OCI-LY7 (cell line): ENCODE measurements at regions not wholly inside any gene's neighbourhood (a gene's known extent, or its start where the extent isn't known, plus 50 kb on each side); places are given as distances from the start of the nearest gene placed in this dataset.

Source experiments
- BruUV-seq: library from RNA; stranded (reverse); fragments of 400-500 nt; replicated peaks from 2 replicates; lab custom pipeline; 2021; lab: Mats Ljungman, UMichigan
- CTCF ChIA-PET: fragments of 300-600 bp; sonication (Branson Sonifier 250); formaldehyde crosslinking; loops from one replicate; lab custom pipeline; 2022; ENCODE audit warnings: antibody characterized with exemption; ENCODE audit not compliant: unreplicated experiment; lab: Charles Lee
- POLR2A ChIA-PET: fragments of 300-600 bp; sonication (Branson Sonifier 250); formaldehyde crosslinking; loops from one replicate; lab custom pipeline; 2022; ENCODE audit warnings: antibody characterized with exemption; lab: Charles Lee
- DNase-seq: peaks from one replicate; pipeline ENCODE4 v3.0.0-alpha.2; 2015; ENCODE audit warnings: low spot score
- H2AFZ ChIP-seq: fragments of 200-600 bp; sonication (generic), shearing (Covaris generic); 2 replicates; pipeline ENCODE4 v1.6.1; 2014; ENCODE audit warnings: mild to moderate bottlenecking, antibody characterized with exemption, low read length, moderate library complexity
- H3K27ac ChIP-seq: fragments of 200-600 bp; sonication (generic); 2 replicates; pipeline ENCODE4 v1.5.1; 2014; ENCODE audit warnings: mixed run types, low read depth, mild to moderate bottlenecking, moderate library complexity, low read length, inconsistent platforms; ENCODE audit not compliant: poor library complexity, severe bottlenecking
- H3K36me3 ChIP-seq: fragments of 200-600 bp; sonication (generic); 2 replicates; pipeline ENCODE4 v1.6.1; 2014; ENCODE audit warnings: mild to moderate bottlenecking, antibody characterized with exemption, low read length, moderate library complexity, mixed read lengths; ENCODE audit not compliant: insufficient read depth
- H3K4me1 ChIP-seq: fragments of 200-600 bp; sonication (generic); 2 replicates; pipeline ENCODE4 v1.5.1; 2014; ENCODE audit warnings: mild to moderate bottlenecking, low read length; ENCODE audit not compliant: insufficient read depth, poor library complexity, severe bottlenecking
- H3K4me2 ChIP-seq: fragments of 200-600 bp; sonication (generic); 2 replicates; pipeline ENCODE4 v1.6.1; 2014; ENCODE audit warnings: mild to moderate bottlenecking, low read length
- H3K4me3 ChIP-seq: fragments of 200-600 bp; sonication (generic); 2 replicates; pipeline ENCODE4 v1.5.1; 2014; ENCODE audit warnings: mild to moderate bottlenecking, low read depth, low read length; ENCODE audit not compliant: poor library complexity, severe bottlenecking
- H3K79me2 ChIP-seq: fragments of 200-600 bp; sonication (generic); 2 replicates; pipeline ENCODE4 v1.6.1; 2016; ENCODE audit warnings: low read depth, mild to moderate bottlenecking, low read length, moderate library complexity, mixed read lengths; ENCODE audit not compliant: insufficient read depth
- H3K9me2 ChIP-seq: fragments of 200-600 bp; sonication (generic); 2 replicates; pipeline ENCODE4 v1.6.1; 2016; ENCODE audit warnings: mild to moderate bottlenecking, low read length, mixed read lengths; ENCODE audit not compliant: insufficient read depth
- H3K9me3 ChIP-seq: fragments of 200-600 bp; sonication (generic); 2 replicates; pipeline ENCODE4 v1.6.1; 2014; ENCODE audit warnings: mild to moderate bottlenecking, mixed run types, low read length, mixed read lengths
- H4K20me1 ChIP-seq: fragments of 200-600 bp; sonication (generic); 2 replicates; pipeline ENCODE4 v1.6.1; 2014; ENCODE audit warnings: mild to moderate bottlenecking, antibody characterized with exemption, low read length, moderate library complexity, mixed read lengths; ENCODE audit not compliant: insufficient read depth
- CTCF ChIP-seq: fragments of 200-600 bp; sonication (generic); conservative IDR thresholded peaks from 2 replicates; pipeline ENCODE4 v1.5.1; 2014; ENCODE audit warnings: mild to moderate bottlenecking, antibody characterized with exemption, low read length, moderate library complexity, mixed read lengths
- EZH2phosphoT487 ChIP-seq: fragments of 200-600 bp; sonication (generic); IDR thresholded peaks from 2 replicates; pipeline ENCODE4 v1.6.1; 2018; ENCODE audit warnings: low read depth, borderline replicate concordance, mild to moderate bottlenecking, mixed run types, antibody characterized with exemption, low read length, moderate library complexity, mixed read lengths
- intact Hi-C: fragments of 100-400 bp; cut with micrococcal nuclease; formaldehyde crosslinking; loops from one replicate; pipeline ENCODE4 v1.10.0; 2022; ENCODE audit not compliant: unreplicated experiment

GRCh38 chr22:48445113-48445827 lies 1382.4 kb downstream of the BRD1 start:
- POLR2A ChIA-PET, result interaction anchor here (0.6 kb wide), 2 partner anchors 85 to 424 kb away, joined by 3 to 4 read pairs; no protein-coding TSS in a partner anchor
- Histone ChIP-seq H3K4me3 (peak overlapping the region; percentile 35), H3K27ac (peak overlapping the region; percentile 55), H3K36me3 (no peaks in the 10 kb centered on the region), H3K4me1 (peaks cover 34% of the 10 kb centered on the region), H4K20me1 (no peaks in the 10 kb centered on the region), H3K9me3 (no peaks in the 10 kb centered on the region), H2AFZ (0 out of 2 replicates have a peak overlapping the region, but pooled peaks have one; percentile 9), H3K9me2 (no peaks in the 10 kb centered on the region), H3K79me2 (no peaks in the 10 kb centered on the region), H3K4me2 (peak overlapping the region; percentile 77)
- CTCF ChIA-PET, result no interaction called here
- peak; percentile 38 for DNase-seq
- intact Hi-C loops, result loop anchor here (2.0 to 10.0 kb wide), 3 partner anchors 48 to 390 kb away; no protein-coding TSS in a partner anchor
- no TSS peak for BruUV-seq
- TF ChIP-seq CTCF, result no peak
- no peak for TF ChIP-seq EZH2phosphoT487

GRCh38 chr22:48444320-48445112 lies 1383.2 kb downstream of the BRD1 start:
- no peaks in the 10 kb centered on the region for H3K9me3 ChIP-seq
- H3K79me2 ChIP-seq, result no peaks in the 10 kb centered on the region
- peaks cover 34% of the 10 kb centered on the region for H3K4me1 ChIP-seq
- DNase-seq, result peak; percentile 92
- peak overlapping the region; percentile 55 for H3K27ac ChIP-seq
- POLR2A ChIA-PET, result interaction anchor here (0.6 kb wide), 1 partner anchor 423 kb away, joined by 4 read pairs; no protein-coding TSS in a partner anchor
- no peaks in the 10 kb centered on the region for H4K20me1 ChIP-seq
- peak overlapping the region; percentile 9; the same call in 1 of the 2 replicates for H2AFZ ChIP-seq
- H3K4me3 ChIP-seq, result peak overlapping the region; percentile 38
- intact Hi-C loops, result loop anchor here (1.0 to 10.0 kb wide), 5 partner anchors 48 to 448 kb away; no protein-coding TSS in a partner anchor
- H3K9me2 ChIP-seq, result no peaks in the 10 kb centered on the region
- TF ChIP-seq CTCF (no peak), EZH2phosphoT487 (no peak)
- H3K4me2 ChIP-seq, result peak overlapping the region; percentile 77
- no peaks in the 10 kb centered on the region for H3K36me3 ChIP-seq
- CTCF ChIA-PET, result no interaction called here
- no TSS peak for BruUV-seq
